IPS-18a (cell line): ENCODE measurements at regions not wholly inside any gene's neighbourhood (a gene's known extent, or its start where the extent isn't known, plus 50 kb on each side); places are given as distances from the start of the nearest gene placed in this dataset.

Experiments used
- H3K27ac ChIP-seq: one replicate; pipeline ENCODE4 v1.5.1; 2013; ENCODE audit warnings: low read length
- H3K27me3 ChIP-seq: one replicate; pipeline ENCODE4 v1.6.1; 2013; ENCODE audit warnings: mild to moderate bottlenecking, low read length; ENCODE audit not compliant: control insufficient read depth, insufficient read depth
- H3K36me3 ChIP-seq: one replicate; pipeline ENCODE4 v1.6.1; 2013; ENCODE audit warnings: low read depth, low read length; ENCODE audit not compliant: control insufficient read depth
- H3K4me1 ChIP-seq: one replicate; pipeline ENCODE4 v1.6.1; 2013; ENCODE audit warnings: low read depth, low read length; ENCODE audit not compliant: control insufficient read depth
- H3K4me3 ChIP-seq: one replicate; pipeline ENCODE4 v1.5.1; 2013; ENCODE audit warnings: low read length
- H3K9ac ChIP-seq: one replicate; pipeline ENCODE4 v1.6.1; 2013; ENCODE audit warnings: mild to moderate bottlenecking, low read length, moderate library complexity
- H3K9me3 ChIP-seq: one replicate; pipeline ENCODE4 v1.6.1; 2013; ENCODE audit warnings: low read depth, low read length; ENCODE audit not compliant: control insufficient read depth

- no peak overlapping the region for H3K27ac ChIP-seq
Measured at GRCh38 chr2:162934191-162934590, 95.6 kb upstream of the KCNH7 start.

GRCh38 chr2:162932416-162932815 is 93.8 kb upstream of the KCNH7 start:
- no peak overlapping the region for H3K9ac ChIP-seq
- H3K36me3 ChIP-seq, result no peaks in the 10 kb centered on the region
- no peak overlapping the region for H3K4me3 ChIP-seq
- no peaks in the 10 kb centered on the region for H3K9me3 ChIP-seq
- H3K27me3 ChIP-seq, result no peaks in the 10 kb centered on the region
- no peaks in the 10 kb centered on the region for H3K4me1 ChIP-seq
- H3K27ac ChIP-seq, result no peak overlapping the region

More at GRCh38 chr2:162934191-162934590, 95.6 kb upstream of the KCNH7 start:
- no peaks in the 10 kb centered on the region for H3K27me3 ChIP-seq
- no peaks in the 10 kb centered on the region for H3K4me1 ChIP-seq
- no peaks in the 10 kb centered on the region for H3K9me3 ChIP-seq
- H3K36me3 ChIP-seq, result no peaks in the 10 kb centered on the region
- H3K9ac ChIP-seq, result no peak overlapping the region
- H3K4me3 ChIP-seq, result no peak overlapping the region

GRCh38 chr2:162929571-162929970 is 91.0 kb upstream of the KCNH7 start:
- Histone ChIP-seq H3K27ac (no peak overlapping the region), H3K9me3 (no peaks in the 10 kb centered on the region), H3K36me3 (no peaks in the 10 kb centered on the region), H3K4me3 (no peak overlapping the region), H3K9ac (no peak overlapping the region), H3K4me1 (no peaks in the 10 kb centered on the region), H3K27me3 (no peaks in the 10 kb centered on the region)

- H3K4me1 ChIP-seq, result no peaks in the 10 kb centered on the region
- no peaks in the 10 kb centered on the region for H3K9me3 ChIP-seq
- H3K4me3 ChIP-seq, result no peak overlapping the region
- H3K27ac ChIP-seq, result no peak overlapping the region
- no peaks in the 10 kb centered on the region for H3K36me3 ChIP-seq
- no peaks in the 10 kb centered on the region for H3K27me3 ChIP-seq
- H3K9ac ChIP-seq, result no peak overlapping the region
Measured at GRCh38 chr2:162928356-162928755, 89.8 kb upstream of the KCNH7 start.

- H3K4me3 ChIP-seq, result no peak overlapping the region
- H3K27ac ChIP-seq, result no peak overlapping the region
Measured at GRCh38 chr2:162926907-162927306, 88.3 kb upstream of the KCNH7 start.

GRCh38 chr2:162926501-162926900 is 87.9 kb upstream of the KCNH7 start:
- no peaks in the 10 kb centered on the region for H3K36me3 ChIP-seq
- no peaks in the 10 kb centered on the region for H3K9me3 ChIP-seq
- no peak overlapping the region for H3K27ac ChIP-seq
- no peaks in the 10 kb centered on the region for H3K27me3 ChIP-seq
- H3K9ac ChIP-seq, result no peak overlapping the region
- no peak overlapping the region for H3K4me3 ChIP-seq
- H3K4me1 ChIP-seq, result no peaks in the 10 kb centered on the region

More at GRCh38 chr2:162926907-162927306, 88.3 kb upstream of the KCNH7 start:
- Histone ChIP-seq H3K36me3 (no peaks in the 10 kb centered on the region), H3K4me1 (no peaks in the 10 kb centered on the region), H3K9me3 (no peaks in the 10 kb centered on the region), H3K9ac (no peak overlapping the region), H3K27me3 (no peaks in the 10 kb centered on the region)

GRCh38 chr2:162925595-162925994 is 87.0 kb upstream of the KCNH7 start:
- Histone ChIP-seq H3K27ac (no peak overlapping the region), H3K9me3 (no peaks in the 10 kb centered on the region), H3K4me3 (no peak overlapping the region), H3K9ac (no peak overlapping the region), H3K4me1 (no peaks in the 10 kb centered on the region), H3K36me3 (no peaks in the 10 kb centered on the region), H3K27me3 (no peaks in the 10 kb centered on the region)

GRCh38 chr2:162919111-162919510 is 80.5 kb upstream of the KCNH7 start:
- Histone ChIP-seq H3K4me1 (no peaks in the 10 kb centered on the region), H3K27ac (no peak overlapping the region), H3K9me3 (no peaks in the 10 kb centered on the region), H3K9ac (no peak overlapping the region), H3K27me3 (no peaks in the 10 kb centered on the region), H3K4me3 (no peak overlapping the region), H3K36me3 (no peaks in the 10 kb centered on the region)

GRCh38 chr2:162917626-162918025 is 79.1 kb upstream of the KCNH7 start:
- Histone ChIP-seq H3K36me3 (no peaks in the 10 kb centered on the region), H3K4me3 (no peak overlapping the region)

GRCh38 chr2:162916286-162916801 is 77.8 kb upstream of the KCNH7 start:
- Histone ChIP-seq H3K4me1 (no peaks in the 10 kb centered on the region), H3K27ac (no peak overlapping the region), H3K9ac (no peak overlapping the region), H3K27me3 (no peaks in the 10 kb centered on the region), H3K36me3 (no peaks in the 10 kb centered on the region), H3K4me3 (no peak overlapping the region), H3K9me3 (no peaks in the 10 kb centered on the region)

More at GRCh38 chr2:162917626-162918025, 79.1 kb upstream of the KCNH7 start:
- Histone ChIP-seq H3K9ac (no peak overlapping the region), H3K27ac (no peak overlapping the region), H3K27me3 (no peaks in the 10 kb centered on the region), H3K9me3 (no peaks in the 10 kb centered on the region), H3K4me1 (no peaks in the 10 kb centered on the region)

GRCh38 chr2:162915858-162916257 is 77.3 kb upstream of the KCNH7 start:
- H3K9me3 ChIP-seq, result no peaks in the 10 kb centered on the region
- no peak overlapping the region for H3K27ac ChIP-seq
- no peaks in the 10 kb centered on the region for H3K4me1 ChIP-seq
- no peak overlapping the region for H3K9ac ChIP-seq
- H3K27me3 ChIP-seq, result no peaks in the 10 kb centered on the region
- H3K36me3 ChIP-seq, result no peaks in the 10 kb centered on the region
- H3K4me3 ChIP-seq, result no peak overlapping the region

GRCh38 chr2:162914161-162914560 is 75.6 kb upstream of the KCNH7 start:
- Histone ChIP-seq H3K4me3 (no peak overlapping the region), H3K27ac (no peak overlapping the region), H3K27me3 (no peaks in the 10 kb centered on the region), H3K36me3 (no peaks in the 10 kb centered on the region), H3K9ac (no peak overlapping the region), H3K4me1 (no peaks in the 10 kb centered on the region), H3K9me3 (no peaks in the 10 kb centered on the region)
